HuH-7 (cell line): ENCODE measurements at regions not wholly inside any gene's neighbourhood (a gene's known extent, or its start where the extent isn't known, plus 50 kb on each side); places are given as distances from the start of the nearest gene placed in this dataset.

Source experiments
- DNase-seq: peaks from one replicate; pipeline ENCODE4 v3.0.0; 2011; ENCODE audit warnings: low spot score

GRCh38 chr5:74376187-74376586, 264.3 kb downstream of the ENC1 start:
- no peak for DNase-seq

GRCh38 chr5:74375271-74375670, 265.3 kb downstream of the ENC1 start:
- DNase-seq = peak; percentile 29

DNA sequence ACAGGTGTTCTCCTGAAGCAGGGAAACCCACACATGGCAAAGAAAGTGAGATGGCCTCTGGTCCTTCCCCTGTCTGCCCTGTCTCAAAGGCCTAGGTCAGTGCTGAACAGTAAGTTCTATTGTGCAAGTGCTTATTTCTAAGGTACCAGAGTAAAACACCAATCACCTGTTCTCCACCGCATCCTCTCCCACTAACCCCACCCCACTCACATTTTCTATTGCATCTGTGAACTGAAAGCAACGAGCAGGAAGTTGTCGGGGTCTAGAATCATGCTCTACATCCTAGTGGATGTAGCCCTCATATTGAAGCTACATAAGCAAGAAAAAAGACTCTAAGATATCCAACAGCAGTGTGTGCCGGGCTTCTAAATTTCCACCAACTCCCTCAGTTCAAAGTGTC, 265.9 kb downstream of the ENC1 start:
- DNase-seq = no peak

DNA sequence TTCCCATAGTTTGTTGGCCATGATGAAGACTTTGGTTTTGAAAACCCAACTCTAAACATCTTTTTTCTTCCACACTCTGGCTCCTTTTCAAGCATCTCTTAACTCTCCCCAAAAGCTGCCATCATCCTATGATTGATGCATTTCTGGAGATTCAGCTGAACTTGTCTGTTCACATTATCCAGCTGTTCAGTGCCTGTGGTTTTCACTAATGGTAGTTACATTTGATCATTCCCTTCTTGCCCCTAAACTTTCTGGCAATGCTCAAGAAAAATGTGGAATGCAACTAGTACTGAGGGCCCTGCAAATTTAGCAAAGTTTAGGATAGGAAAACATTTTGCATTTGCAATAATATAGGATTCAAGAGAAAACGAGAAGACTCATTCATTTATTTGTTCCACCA, 267.5 kb downstream of the ENC1 start:
- DNase-seq = no peak

DNA sequence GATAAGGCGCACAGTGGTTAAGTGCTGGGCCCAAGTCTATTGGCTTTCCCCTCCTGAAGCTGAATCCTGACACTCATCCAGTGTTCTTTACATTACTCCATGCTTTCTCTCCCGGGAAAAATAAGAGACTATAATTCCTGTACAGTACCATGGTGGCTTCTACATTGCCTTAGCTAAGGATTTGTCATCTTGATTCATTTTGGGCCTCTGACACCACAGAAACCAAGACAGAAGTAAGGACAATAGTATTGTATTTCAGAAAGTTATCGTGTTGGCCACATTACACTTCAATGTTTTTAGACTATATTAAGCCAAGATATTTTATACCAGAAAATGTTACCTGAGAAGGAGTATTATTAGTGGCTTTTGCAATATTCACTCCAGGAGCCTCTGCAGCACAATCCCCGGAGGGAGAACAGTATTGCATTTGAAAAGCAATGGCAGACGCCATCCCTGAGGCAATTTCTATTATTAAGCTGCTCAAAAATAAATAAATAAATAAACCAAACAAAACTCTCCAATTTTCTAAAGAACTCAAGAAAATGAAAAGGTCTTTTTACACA, 267.9 kb downstream of the ENC1 start:
- DNase-seq = no peak

GRCh38 chr5:74372051-74372450, 268.5 kb downstream of the ENC1 start:
- no peak for DNase-seq

- no peak for DNase-seq
Observed at GRCh38 chr5:74371621-74372020, 268.9 kb downstream of the ENC1 start.

DNA sequence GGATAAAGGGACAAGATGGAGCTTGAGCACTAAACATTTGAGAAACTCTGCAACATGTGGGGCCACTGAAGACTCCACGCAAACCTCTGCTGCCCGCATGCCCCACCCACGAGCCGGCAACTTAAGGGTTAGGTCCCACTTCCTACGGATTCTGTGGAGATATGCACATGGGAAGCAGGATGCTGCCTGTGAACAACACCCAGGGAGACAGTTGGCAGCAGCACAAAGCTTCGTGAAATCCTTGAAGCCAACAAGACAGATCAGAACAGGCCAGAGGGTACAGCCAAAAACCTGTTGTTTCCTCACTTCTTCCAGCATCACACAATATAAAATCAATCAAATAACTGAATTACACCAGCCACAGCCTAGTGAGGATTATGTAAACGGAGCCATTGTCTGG, 270.4 kb downstream of the ENC1 start:
- no peak for DNase-seq

GRCh38 chr5:74369173-74369572, 271.4 kb downstream of the ENC1 start:
- DNase-seq = no peak

- DNase-seq = no peak
Observed at GRCh38 chr5:74367934-74368333, 272.6 kb downstream of the ENC1 start.

DNA sequence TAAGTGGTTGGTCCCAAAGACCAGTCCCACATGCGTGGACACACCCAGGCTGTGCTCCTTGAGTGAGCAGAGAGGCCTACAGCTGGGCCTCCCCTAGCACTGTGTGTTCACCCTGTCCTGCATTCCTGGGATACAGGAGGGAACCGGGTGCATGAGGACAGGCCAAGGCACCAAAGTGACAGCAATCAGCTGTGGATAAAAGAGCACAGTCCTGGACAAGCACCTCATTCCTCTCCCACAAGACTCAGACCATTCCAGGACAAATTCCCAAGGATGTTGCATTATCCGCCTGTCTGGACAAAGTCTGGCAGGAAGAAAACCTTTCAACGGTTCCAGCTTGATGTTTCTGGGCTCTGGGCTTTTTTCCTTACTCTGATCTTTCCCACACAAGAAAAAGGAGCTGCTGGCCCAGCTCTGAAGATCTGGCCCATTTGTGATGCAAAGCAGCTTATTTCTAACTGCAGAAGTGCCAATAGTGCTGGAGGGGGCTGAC, 273.2 kb downstream of the ENC1 start:
- no peak for DNase-seq

- DNase-seq = no peak
Observed at GRCh38 chr5:74365723-74366122, 274.8 kb downstream of the ENC1 start.

DNA sequence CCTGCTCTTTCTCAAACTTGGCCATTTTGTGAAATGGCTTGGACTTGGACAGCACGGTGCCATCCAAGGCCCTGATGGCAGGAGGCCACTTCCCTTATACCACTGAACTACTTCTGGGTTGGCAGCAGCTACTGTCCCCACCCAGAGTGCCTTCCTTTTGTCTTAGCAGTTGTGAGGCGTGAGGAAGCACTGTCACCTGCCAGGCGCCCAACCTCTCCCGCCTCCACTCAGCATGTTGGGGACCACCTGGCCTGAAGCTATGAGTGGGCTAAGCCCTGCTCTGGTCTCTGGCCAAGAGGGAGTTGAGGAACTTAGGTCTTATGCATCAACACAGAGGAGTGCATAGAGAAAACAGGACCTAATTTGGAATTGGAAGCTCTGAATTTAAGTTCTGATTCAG, 276.0 kb downstream of the ENC1 start:
- no peak for DNase-seq

- no peak for DNase-seq
Observed at GRCh38 chr5:74363603-74364205, 276.8 kb downstream of the ENC1 start.

- DNase-seq = peak; percentile 35
Observed at GRCh38 chr5:74361406-74362358, 278.8 kb downstream of the ENC1 start.

GRCh38 chr5:74360535-74361210, 279.9 kb downstream of the ENC1 start:
- DNase-seq = no peak

DNA sequence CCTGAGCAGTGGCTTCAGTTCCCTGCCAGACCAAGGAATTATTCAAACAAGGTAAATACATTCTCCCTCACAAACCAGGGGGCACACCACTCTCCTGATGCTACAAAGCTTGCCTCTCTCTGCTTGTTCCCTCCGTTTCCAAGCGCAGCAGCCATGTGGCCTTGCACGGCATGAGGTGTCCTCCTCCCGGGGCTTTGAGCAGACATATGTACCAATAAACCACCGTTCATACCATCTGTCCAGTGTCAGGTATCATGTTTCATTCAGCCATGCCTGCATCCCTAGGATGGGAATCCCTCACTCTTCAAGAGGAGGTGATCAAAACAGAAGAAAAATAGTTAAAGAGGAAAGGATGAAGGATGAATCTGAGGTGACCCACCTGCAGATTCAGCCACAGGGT, 282.7 kb downstream of the ENC1 start:
- DNase-seq = no peak

DNA sequence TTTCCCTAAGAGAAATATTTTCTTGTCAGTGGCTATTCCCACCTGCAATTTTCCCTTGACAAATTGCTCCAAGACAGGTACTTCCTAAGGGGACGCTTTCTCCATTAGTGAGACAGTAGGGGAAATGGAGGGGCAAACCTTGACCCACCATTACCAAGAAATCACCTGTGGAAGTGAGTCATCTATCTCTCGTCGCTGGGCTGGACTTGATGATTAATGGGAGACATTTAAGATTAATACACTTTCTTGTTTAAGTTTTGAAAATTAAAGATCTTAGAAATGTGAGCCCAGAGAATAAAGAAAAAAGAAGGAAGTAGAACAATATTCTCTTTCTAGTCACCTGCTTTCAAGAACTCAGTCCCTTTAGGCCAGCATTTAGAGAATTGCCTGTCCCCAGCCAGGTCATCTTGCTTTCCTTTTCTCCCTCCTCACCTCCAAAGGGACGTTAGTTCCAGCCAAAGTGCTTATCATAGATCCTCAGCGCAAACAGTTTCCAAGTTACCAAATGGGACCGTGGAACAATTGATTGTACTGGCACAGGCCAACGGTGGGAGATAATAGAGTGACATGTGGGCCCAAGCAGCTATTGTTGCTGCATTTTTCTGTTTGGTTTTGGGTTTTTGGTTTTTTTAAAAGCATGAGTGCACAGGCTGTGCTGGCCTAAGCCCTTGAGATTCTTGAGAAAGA, 284.4 kb downstream of the ENC1 start:
- no peak for DNase-seq

GRCh38 chr5:74355041-74355824, 285.3 kb downstream of the ENC1 start:
- no peak for DNase-seq

DNA sequence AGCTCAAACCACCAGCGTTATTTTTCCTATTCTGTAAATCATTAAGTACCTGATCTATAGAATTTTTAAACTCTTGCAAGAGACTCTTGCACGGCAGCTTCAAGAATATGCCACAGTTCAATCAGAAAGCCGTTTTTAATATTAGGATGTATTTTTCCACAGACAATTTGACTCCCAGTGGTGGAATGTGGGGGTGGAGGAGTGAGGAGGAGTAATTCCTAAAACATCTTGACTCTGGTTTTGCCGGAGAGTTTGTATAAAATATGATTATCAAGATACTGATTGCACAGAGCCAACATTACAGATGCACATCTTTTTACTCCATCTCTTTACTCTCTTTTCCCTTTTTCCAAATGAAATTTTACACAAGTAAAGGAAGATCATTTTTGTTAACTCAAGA, 288.3 kb downstream of the ENC1 start:
- DNase-seq = no peak
